Neural cell (in vitro differentiated cells): ENCODE measurements at regions not wholly inside any gene's neighbourhood (a gene's known extent, or its start where the extent isn't known, plus 50 kb on each side); places are given as distances from the start of the nearest gene placed in this dataset.

Source experiments
- H2AFZ ChIP-seq: fragments of 200-600, 300-800 bp; sonication (generic), shearing (Covaris generic); 2 replicates; pipeline ENCODE4 v1.6.0; 2014; ENCODE audit warnings: low read depth, mild to moderate bottlenecking, antibody characterized with exemption, low read length, moderate library complexity
- H3F3A ChIP-seq: fragments of 200-600 bp; shearing (Covaris generic); 2 replicates; pipeline ENCODE4 v1.6.1; 2016; ENCODE audit warnings: mild to moderate bottlenecking, moderate library complexity, mixed read lengths, antibody characterized with exemption, low read length; ENCODE audit not compliant: insufficient read depth, poor library complexity, severe bottlenecking
- H3K27ac ChIP-seq: fragments of 200-600, 300-800 bp; sonication (generic), shearing (Covaris generic); 2 replicates; pipeline ENCODE4 v1.5.1; 2014; ENCODE audit warnings: mild to moderate bottlenecking, low read length, moderate library complexity
- H3K27me3 ChIP-seq: fragments of 300-800, 200-600 bp; sonication (generic), shearing (Covaris generic); 2 replicates; pipeline ENCODE4 v1.6.0; 2014; ENCODE audit warnings: mild to moderate bottlenecking, low read depth, low read length, moderate library complexity; ENCODE audit not compliant: insufficient read depth
- H3K36me3 ChIP-seq: fragments of 300-800, 200-600 bp; sonication (generic), shearing (Covaris generic); 2 replicates; pipeline ENCODE4 v1.5.1; 2014; ENCODE audit warnings: mild to moderate bottlenecking, antibody characterized with exemption, low read length, moderate library complexity; ENCODE audit not compliant: insufficient read depth
- H3K4me2 ChIP-seq: fragments of 300-800, 200-600 bp; sonication (generic), shearing (Covaris generic); 2 replicates; pipeline ENCODE4 v1.6.0; 2014; ENCODE audit warnings: mild to moderate bottlenecking, low read length
- H3K4me3 ChIP-seq: fragments of 300-800, 200-600 bp; sonication (generic), shearing (Covaris generic); 2 replicates; pipeline ENCODE4 v1.5.1; 2014; ENCODE audit warnings: mild to moderate bottlenecking, low read length, moderate library complexity
- H3K79me2 ChIP-seq: fragments of 200-600 bp; shearing (Covaris generic); replicated peaks from 2 replicates; pipeline ENCODE4 v1.6.0; 2014; ENCODE audit warnings: mild to moderate bottlenecking, low read length, moderate library complexity; ENCODE audit not compliant: insufficient read depth
- H3K9ac ChIP-seq: fragments of 300-800, 200-600 bp; sonication (generic), shearing (Covaris generic); 2 replicates; pipeline ENCODE4 v1.6.1; 2016; ENCODE audit warnings: mild to moderate bottlenecking, low read length, mixed read lengths
- H3K9me2 ChIP-seq: fragments of 200-600 bp; shearing (Covaris generic); 2 replicates; pipeline ENCODE4 v1.6.1; 2016; ENCODE audit warnings: mild to moderate bottlenecking, low read length, mixed read lengths; ENCODE audit not compliant: insufficient read depth
- H3K9me3 ChIP-seq: fragments of 200-600, 300-800 bp; sonication (generic), shearing (Covaris generic); 2 replicates; pipeline ENCODE4 v1.6.1; 2016; ENCODE audit warnings: mild to moderate bottlenecking, mixed run types, low read length, moderate library complexity, mixed read lengths
- H4K20me1 ChIP-seq: fragments of 200-600 bp; shearing (Covaris generic); 2 replicates; pipeline ENCODE4 v1.6.1; 2016; ENCODE audit warnings: mild to moderate bottlenecking, mixed run types; ENCODE audit not compliant: insufficient read depth
- EP300 ChIP-seq: fragments of 450-650 bp; conservative IDR thresholded peaks from 2 replicates; pipeline ENCODE4 v1.6.1; 2014; ENCODE audit warnings: antibody characterized with exemption, mild to moderate bottlenecking, moderate library complexity; ENCODE audit not compliant: poor library complexity, severe bottlenecking
- EZH2 ChIP-seq: fragments of 200-600, 300-800 bp; shearing (Covaris generic), sonication (generic); IDR thresholded peaks from 2 replicates; pipeline ENCODE4 v1.6.1; 2014; ENCODE audit warnings: antibody characterized with exemption, low read length, borderline replicate concordance, mild to moderate bottlenecking; ENCODE audit not compliant: insufficient read depth, poor library complexity, severe bottlenecking
- MXI1 ChIP-seq: fragments of 450-650 bp; conservative IDR thresholded peaks from 2 replicates; pipeline ENCODE4 v1.6.1; 2014; ENCODE audit warnings: antibody characterized with exemption, mild to moderate bottlenecking; ENCODE audit not compliant: poor library complexity, severe bottlenecking
- POLR2AphosphoS5 ChIP-seq: IDR thresholded peaks from 2 replicates; pipeline ENCODE4 v1.6.1; 2012
- RAD21 ChIP-seq: fragments of 450-650 bp; conservative IDR thresholded peaks from 2 replicates; pipeline ENCODE4 v1.6.1; 2014; ENCODE audit warnings: antibody characterized with exemption, mild to moderate bottlenecking, moderate library complexity
- REST ChIP-seq: IDR thresholded peaks from 2 replicates; pipeline ENCODE4 v1.6.1; 2012; ENCODE audit warnings: borderline replicate concordance
- SMC3 ChIP-seq: fragments of 450-650 bp; conservative IDR thresholded peaks from 2 replicates; pipeline ENCODE4 v1.6.1; 2014; ENCODE audit warnings: antibody characterized with exemption, mild to moderate bottlenecking, moderate library complexity; ENCODE audit not compliant: poor library complexity
- TAF1 ChIP-seq: IDR thresholded peaks from 2 replicates; pipeline ENCODE4 v1.6.1; 2012; ENCODE audit warnings: low read depth
- TF ChIP-seq, protein P1 (sequence below): fragments of 450-650 bp; IDR thresholded peaks from 2 replicates; pipeline ENCODE4 v1.5.1; 2014; ENCODE audit warnings: antibody characterized with exemption, mild to moderate bottlenecking, moderate library complexity; ENCODE audit not compliant: poor library complexity, severe bottlenecking

DNA sequence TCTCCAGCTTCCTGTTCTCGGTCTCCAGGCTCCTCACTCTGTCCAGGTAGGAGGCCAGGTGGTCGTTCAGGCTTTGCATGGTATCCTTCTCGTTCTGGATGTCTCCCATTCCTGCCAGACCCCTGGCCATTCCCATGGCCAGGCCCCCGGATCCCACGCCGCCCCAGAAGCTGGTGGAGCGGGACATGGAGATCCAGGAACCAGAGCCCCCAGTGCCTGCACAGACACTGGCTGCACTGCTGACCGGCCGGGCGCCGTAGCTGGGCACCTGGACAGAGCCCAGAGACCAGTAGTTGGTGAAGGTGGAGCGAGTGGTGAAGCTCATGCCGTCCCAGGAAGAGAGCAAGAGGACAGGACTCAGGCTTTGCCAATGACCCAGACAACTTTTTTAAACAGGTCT is 129.1 kb upstream of the WDR75 start:
- no peak overlapping the region for H3K4me3 ChIP-seq
- H4K20me1 ChIP-seq, result no peaks in the 10 kb centered on the region
- H2AFZ ChIP-seq, result no peak overlapping the region
- no peaks in the 10 kb centered on the region for H3K79me2 ChIP-seq
- H3F3A ChIP-seq, result no peaks in the 10 kb centered on the region
- H3K9me3 ChIP-seq, result no peaks in the 10 kb centered on the region
- H3K9me2 ChIP-seq, result no peaks in the 10 kb centered on the region
- no peaks in the 10 kb centered on the region for H3K36me3 ChIP-seq
- TF ChIP-seq TAF1 (no peak), REST (no peak), RAD21 (no peak), SMC3 (no peak), MXI1 (no peak), POLR2AphosphoS5 (no peak), EP300 (no peak), EZH2 (no peak)
- TF ChIP-seq, protein P1, sequence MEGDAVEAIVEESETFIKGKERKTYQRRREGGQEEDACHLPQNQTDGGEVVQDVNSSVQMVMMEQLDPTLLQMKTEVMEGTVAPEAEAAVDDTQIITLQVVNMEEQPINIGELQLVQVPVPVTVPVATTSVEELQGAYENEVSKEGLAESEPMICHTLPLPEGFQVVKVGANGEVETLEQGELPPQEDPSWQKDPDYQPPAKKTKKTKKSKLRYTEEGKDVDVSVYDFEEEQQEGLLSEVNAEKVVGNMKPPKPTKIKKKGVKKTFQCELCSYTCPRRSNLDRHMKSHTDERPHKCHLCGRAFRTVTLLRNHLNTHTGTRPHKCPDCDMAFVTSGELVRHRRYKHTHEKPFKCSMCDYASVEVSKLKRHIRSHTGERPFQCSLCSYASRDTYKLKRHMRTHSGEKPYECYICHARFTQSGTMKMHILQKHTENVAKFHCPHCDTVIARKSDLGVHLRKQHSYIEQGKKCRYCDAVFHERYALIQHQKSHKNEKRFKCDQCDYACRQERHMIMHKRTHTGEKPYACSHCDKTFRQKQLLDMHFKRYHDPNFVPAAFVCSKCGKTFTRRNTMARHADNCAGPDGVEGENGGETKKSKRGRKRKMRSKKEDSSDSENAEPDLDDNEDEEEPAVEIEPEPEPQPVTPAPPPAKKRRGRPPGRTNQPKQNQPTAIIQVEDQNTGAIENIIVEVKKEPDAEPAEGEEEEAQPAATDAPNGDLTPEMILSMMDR, result no peak
- no peak overlapping the region for H3K27ac ChIP-seq
- no peaks in the 10 kb centered on the region for H3K27me3 ChIP-seq
- H3K9ac ChIP-seq, result no peak overlapping the region
- H3K4me2 ChIP-seq, result no peak overlapping the region

GRCh38 chr2:189312643-189313042 is 128.6 kb upstream of the WDR75 start:
- H3F3A ChIP-seq, result no peaks in the 10 kb centered on the region
- no peaks in the 10 kb centered on the region for H3K79me2 ChIP-seq
- no peaks in the 10 kb centered on the region for H3K9me2 ChIP-seq
- no peaks in the 10 kb centered on the region for H3K27me3 ChIP-seq
- H3K4me3 ChIP-seq, result no peak overlapping the region
- no peak overlapping the region for H2AFZ ChIP-seq
- H3K9ac ChIP-seq, result no peak overlapping the region
- no peaks in the 10 kb centered on the region for H3K36me3 ChIP-seq
- H3K4me2 ChIP-seq, result no peak overlapping the region
- no peak for TF ChIP-seq REST
- no peak overlapping the region for H3K27ac ChIP-seq
- no peaks in the 10 kb centered on the region for H3K9me3 ChIP-seq
- no peaks in the 10 kb centered on the region for H4K20me1 ChIP-seq
